IPS-NIHi11 (cell line): ENCODE measurements at regions not wholly inside any gene's neighbourhood (a gene's known extent, or its start where the extent isn't known, plus 50 kb on each side); places are given as distances from the start of the nearest gene placed in this dataset.

Source experiments
- DNase-seq: peaks from one replicate; pipeline ENCODE4 v3.0.0; 2012; ENCODE audit warnings: mixed read lengths, low spot score

DNA sequence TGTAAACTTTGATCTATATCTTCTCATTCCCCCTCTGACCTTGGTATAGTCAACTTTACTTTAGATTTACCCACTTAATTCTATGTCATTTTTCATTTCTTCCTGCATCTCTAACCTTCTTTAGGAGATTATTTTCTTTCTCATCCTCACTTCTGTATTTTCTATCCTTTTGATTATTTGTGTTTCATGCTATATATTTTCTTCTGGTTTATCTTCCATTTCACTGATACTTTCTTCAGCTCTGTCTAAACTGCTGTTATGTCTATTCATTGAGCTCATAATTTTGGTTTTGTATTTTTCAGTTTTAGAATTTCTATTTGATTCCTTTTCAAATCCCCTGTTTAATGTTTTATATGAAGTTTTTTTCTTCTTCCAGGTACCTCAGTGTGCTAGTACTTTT, 171.1 kb upstream of the LYZL1 start:
- no peak for DNase-seq

DNA sequence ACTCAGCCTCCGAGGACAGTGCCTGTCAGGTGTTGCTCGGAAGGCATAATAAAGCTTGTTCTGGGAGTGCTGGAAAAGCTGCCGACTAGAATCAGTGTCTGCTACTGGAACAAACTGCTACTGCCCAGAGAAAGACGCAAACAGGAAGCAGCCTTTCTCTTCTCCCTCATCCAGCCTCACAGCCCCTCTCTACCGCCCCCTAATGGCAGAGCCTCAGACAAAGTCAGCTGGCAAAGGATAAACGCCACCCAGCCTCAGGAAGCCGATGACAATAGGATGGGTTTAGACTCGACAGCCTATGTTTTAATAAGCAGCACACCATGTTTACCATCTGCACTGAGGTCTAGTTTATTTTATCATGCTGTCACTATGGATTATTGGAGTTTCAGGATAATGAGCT, 169.5 kb upstream of the LYZL1 start:
- peak; percentile 82 for DNase-seq

DNA sequence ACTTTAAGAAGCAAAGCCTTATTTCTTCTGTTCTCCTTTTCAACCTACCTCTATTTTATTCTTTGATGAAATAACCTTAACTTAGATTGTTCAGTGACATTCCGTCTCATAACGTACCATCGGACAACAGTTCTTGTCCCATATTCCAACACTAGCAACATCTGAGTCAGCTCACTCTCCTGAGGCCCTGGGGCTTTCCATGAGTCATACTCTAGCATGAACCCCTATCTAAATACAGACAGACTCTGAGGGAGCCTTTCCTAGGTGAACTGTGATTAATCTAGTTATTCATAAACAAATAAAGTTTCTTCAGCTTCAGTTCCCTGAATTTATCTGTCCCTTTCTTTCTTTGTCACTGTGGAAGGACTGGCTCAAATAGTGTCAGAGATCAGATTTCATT, 168.7 kb upstream of the LYZL1 start:
- no peak for DNase-seq

DNA sequence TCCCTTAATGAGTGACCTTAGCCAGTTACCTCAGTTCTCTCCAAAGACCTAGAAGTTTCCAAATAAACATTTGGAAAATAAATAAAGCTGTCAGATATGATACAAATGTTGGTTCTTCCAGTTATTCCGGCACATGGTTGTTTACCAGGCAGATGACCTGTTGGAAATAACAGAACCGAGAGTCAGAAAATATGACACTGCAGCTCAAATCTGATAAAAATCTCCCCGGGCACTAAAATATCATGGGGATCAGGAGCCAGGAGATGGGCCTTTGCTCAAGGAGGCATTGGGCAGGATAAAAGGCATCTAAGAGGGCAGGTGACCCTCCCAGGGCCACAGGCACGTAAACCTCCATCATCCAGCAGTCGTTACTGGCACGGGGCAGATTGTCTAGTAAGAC, 164.0 kb upstream of the LYZL1 start:
- no peak for DNase-seq

DNA sequence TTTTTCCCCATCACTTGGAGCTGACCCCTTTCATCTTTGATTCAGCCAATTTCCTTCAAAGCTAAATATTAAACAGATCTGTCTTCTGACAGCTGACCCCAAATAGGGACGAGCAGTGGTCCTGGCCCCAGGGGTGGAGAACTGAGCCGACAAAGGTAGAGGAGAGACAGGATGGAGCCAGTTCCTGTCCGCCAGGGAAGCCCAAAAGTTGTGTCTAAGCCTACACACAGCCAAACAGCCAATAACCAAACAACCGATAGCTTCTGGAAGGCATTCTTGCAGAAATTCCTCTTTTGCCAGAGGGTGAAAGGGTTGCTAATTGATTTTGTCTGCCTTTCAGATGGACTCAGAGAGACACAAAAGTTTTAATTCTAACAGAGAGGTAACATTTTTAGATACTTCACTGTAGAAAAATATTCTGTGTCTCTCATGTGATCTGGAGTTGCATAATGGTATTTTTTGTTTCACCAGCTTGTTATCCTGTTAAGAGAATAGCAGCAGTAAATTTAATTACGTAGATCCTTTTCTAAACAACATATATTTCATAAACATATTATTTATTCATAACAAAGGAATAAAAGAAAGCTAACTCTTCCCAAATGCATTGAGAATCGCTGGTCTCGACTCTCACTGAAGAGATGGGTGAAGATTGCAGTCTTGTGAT, 161.7 kb upstream of the LYZL1 start:
- DNase-seq: no peak

DNA sequence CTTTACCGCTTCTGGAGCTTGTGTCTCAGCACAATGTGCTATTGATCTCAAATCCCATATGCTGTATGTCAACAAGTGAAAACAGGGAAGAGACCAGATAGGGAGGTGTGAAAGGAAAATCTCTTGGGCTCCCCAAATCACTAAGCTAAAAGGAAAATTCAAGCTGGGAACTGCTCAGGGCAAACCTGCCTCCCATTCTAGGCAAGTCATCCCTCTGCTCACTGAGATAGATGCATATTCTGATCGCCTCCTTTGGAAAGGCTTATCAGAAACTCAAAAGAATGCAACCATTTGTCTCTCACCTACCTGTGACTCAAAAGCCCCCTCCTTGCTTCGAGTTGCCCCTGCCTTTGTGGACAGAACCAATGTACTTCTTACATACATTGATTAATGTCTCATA, 161.1 kb upstream of the LYZL1 start:
- DNase-seq: no peak

DNA sequence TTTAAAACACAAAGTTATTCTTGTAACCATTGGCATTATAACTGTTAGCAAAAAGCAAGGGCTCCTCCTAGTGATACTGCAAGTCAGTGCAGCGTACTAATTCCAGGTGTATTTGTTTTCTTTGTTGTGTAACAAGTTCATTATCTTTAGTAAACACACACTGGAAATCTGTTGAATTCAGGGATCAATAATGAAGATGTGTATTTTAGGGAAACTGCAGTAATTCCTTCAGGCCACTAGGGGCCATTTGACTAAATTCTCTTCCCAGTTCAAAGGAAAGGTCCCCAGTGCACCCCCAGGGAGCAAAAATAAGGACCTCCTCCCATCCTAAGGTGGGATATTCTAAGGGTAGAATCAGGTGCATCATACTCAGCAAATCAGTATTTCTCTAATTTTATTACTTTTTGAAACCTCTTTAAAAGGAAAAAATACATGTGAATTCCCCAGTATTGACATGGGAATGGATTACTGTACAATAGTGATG, 158.6 kb upstream of the LYZL1 start:
- DNase-seq: peak; percentile 54

DNA sequence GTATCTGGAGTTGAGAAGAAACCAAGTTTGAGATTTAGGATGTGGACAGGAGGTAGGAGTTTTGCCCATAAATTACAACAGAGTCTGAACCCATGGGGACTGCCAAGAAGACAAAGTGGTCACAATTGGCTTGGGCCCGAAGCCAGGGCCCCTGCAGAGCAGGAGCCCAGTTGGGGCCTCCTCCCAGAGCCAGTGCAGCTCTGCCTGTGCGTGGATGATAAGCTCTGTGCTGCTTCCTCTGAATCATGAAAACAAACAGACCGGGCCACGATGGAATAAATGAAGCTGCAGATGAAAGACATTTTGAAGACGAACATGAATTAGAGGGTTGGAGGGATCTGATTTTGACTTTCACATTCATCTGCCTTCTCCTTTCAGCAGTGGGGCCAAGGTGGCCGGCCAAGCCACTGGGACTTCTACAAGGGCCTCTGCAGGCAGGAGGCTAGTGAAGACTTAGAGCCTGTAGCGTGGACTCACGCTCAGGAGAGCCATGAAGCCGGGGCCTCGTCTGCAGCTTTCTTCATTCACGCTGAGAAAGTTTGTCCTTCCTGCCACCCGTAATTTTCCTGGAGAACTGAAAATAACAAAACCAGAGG, 156.8 kb upstream of the LYZL1 start:
- DNase-seq: no peak

DNA sequence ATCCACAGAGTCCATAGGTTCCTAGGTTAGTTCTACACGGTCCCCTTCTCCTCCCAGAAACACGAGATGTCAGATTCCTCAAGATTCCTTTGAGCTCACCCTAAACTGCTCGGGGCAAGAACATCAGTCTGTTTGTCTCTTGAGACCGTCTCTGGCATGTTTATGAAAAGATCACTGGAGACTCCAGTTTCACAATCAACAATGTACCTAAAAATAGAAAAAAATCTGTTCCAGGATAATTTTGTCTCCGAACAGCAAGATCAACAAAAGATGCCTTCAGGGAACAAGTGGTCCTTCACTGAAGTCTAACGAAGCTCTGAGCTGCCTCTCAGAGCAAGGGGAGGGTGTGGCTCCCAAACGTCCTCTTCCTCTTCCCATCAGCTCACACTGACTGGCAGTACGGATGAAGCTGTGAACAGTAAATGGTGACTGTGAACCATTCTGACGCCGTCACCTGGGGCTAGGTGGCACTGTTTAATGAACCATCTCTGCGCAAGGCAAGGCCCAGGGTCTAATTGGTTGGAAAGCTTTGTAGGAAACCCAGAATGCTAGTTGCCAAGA, 156.2 kb upstream of the LYZL1 start:
- no peak for DNase-seq

DNA sequence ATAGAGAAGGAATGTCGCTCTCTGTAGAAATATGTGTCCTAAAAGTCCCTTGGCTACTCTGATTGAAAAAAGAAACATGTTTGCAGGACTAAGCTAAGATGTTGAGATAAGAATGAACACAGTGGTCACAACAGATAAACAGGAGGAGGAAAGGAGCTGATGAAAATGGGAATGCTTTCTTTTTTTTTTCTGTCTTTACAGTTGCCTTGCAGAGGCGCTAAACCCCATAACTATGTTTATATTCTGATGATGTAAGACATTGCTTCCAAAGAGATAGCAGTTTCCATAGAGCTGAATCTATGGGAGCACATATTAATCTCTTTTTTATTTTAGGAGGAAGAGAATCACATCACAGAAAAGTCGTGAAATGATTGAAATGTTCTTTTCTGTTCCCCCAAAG, 153.5 kb upstream of the LYZL1 start:
- no peak for DNase-seq

DNA sequence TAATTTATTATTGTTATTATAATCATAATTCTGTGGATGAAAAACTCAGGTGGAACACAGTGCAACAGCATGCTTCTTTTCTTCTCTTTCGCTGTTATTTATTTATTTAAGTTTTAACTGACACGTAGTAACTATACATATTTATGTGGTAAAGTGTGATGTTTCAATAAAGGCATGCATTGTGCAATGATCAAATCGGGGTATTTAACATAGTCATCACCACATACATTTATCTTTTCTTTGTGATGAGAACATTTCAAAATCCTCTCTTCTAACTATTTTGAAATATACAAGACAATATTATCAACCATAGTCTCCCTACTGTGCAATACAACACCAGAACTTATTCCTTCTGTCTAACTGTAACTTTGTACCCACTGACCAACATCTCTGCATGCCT, 152.5 kb upstream of the LYZL1 start:
- no peak for DNase-seq

DNA sequence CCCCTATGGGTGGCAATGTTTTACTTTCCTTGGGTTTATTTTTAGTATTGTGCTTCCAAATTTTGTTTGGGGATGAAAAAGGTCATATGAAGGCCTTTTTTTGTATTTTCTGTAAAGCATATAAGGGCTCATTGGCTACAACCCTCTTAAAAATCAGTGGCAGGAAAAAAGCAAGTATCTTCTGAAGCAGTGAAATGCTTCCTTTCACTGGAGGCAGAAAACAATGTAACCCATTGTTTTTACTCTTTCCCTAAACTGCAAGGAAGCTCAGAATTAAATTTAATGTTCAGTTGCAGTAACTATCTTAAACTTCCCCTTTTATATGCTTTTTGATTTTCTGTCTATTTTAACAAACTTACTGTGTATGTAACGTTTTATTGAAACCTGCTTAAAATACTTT, 148.7 kb upstream of the LYZL1 start:
- no peak for DNase-seq

DNA sequence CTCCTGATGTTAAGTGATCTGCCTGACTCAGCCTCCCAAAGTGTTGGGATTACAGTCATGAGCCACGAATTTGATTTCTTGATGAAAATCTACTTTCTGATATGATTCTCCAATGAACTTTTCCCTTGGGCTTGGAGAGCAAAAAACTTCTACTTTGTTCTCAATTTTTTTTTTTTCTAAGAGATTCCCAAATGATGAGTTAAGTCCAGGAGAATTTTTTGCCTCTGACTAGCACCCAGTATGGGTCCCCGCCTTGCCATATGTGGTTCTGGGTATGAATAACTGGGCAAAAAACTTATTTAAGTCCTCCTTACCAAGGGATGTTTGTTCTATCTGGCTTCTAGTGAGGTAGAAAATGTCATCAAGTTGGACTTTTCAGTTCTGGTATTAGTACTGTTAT, 147.9 kb upstream of the LYZL1 start:
- DNase-seq: no peak

DNA sequence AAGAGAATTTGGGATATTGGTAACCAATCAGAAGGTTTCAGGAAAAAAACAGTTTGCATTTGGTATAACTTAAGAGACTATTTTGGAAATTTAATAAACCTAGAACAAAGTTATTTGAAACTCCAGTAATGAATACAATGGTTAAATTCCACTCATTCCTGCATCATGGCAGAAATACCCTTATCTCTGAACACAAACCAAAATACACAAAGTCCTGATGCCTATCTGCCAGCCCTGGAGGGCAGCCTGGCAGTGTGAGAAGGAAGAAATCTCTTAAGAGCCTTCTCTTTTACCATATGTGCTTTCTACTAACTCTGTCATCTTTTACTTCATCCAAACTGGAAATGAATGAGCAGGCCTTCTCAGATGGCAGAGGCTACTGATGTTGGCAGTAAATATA, 147.1 kb upstream of the LYZL1 start:
- DNase-seq: no peak

DNA sequence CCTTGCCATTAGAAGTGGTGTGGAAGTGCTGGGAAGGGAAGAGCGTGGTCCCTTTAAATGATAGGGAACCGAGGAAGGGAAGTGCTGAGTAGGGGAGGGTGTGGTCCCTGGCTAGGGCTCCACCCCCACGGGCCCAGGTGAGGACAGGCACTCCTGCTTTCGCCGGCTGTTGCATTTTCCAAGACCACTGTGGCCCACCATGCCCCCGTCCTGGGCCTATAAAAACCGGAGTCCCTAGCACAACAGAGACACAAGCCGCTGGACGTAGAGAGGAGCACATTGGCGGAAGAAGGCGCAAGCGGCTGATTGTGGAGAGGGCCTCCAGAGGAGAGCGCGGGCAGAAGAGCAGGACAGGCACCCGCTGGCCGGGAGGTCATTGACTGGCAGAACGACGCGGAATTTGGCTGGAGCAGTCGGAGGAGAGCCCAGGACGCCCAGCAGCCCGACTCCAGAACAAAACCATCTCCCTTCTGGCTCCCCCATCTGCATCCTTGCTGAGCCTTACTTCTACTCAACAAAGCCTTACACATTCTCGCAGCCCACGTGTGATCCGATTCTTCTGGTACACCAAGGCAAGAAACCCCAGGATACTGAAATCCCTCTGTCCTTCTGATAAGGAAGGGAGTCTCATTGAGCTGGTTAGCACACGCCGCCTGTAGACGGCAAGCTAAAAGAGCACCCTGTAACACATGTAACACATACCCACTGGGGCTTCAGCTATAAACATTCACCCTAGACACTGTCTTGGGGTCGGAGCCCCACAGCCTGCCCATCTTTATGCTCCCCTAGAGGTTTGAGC, 146.2 kb upstream of the LYZL1 start:
- DNase-seq: peak; percentile 29

DNA sequence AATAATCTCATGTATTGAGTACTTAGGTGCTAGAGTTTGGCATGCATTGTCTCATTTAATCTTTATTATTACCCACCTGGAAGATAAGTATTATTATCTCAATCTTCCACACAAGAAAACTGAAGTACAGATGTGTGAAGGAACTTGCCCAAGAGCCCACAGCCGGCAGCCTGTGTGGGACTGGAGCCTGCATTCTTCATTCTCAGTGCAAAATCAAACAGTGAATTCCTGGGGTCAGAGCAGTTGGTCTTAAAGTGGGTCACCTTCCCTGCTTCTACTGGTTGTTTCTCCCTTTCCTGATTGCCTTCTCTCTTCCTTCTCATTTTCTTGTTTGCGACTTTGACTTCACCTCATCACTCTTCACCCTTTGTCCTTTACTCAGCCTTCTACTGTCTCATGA, 144.7 kb upstream of the LYZL1 start:
- DNase-seq: no peak

DNA sequence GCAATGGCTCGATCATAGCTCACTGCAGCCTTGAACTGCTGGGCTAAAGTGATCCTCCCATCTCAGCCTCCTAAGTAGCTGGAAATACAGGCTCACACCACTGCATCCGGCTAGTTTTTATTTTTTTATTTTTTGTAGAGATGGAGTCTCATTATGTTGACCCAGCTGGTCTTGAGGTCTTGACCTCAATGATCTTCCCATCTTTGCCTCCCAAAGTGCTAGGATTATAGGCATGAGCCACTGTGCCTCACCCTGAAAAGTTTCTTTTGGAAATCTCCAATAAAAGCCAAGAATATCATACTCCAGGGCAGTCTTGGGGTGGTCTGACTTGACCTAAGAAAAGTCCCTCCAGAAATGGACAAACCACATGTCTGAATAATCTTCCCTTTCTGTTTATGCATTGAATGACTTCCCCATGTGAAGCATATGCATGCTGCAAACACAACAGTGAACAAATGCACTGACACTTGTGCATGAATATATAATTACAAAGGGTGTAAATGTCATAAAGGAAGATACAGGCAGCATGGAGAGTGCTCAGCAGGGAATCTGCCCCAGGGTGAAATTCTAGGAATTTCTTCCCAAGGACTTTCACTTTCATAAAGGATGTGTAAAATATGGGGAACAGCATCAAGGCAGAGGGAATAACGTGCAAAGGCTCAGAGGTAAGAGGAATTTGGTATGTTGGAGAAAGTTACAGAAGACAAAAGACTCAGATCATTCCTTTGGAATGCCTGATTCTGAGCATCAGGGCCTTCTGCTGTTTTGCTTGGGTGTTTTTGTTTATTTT, 142.4 kb upstream of the LYZL1 start:
- no peak for DNase-seq

DNA sequence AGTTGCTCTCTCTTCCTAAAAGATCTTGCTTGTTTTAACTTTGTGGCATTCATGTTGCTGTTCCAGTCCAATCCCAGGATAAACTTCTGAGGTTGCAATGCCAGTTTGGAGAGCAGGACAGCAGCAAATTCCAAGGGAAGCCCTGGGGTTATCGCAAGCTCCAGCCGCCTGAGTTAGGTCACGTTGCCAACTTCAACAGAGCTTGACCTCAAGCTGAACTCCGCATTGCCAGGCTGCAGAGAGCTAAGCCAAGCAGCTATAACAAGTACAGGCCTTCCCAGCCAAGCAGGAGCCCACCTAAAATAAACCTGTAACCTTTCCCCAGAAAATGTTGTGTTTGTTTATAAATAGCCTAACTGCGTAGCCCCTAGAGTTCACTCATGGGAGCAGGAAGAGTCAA, 138.9 kb upstream of the LYZL1 start:
- no peak for DNase-seq

DNA sequence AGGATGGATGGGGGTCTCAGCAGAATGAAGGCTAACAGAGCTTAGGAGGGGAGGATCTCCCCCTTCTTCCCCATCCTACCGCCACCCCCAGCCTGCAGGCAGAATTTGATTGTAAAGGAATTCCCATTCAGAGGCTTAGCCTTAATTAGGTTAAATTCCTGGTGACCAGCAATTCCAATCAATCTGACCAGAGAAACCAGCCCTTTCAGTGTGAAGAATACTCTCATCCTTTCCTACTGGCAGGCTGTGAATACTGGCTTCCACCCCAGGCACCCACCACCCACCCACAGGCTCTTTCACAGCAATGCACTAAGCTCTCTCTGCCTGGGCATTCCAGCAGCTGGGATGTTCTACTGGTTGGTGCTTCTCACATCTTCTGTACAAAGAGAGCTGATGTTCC, 137.9 kb upstream of the LYZL1 start:
- DNase-seq: no peak

DNA sequence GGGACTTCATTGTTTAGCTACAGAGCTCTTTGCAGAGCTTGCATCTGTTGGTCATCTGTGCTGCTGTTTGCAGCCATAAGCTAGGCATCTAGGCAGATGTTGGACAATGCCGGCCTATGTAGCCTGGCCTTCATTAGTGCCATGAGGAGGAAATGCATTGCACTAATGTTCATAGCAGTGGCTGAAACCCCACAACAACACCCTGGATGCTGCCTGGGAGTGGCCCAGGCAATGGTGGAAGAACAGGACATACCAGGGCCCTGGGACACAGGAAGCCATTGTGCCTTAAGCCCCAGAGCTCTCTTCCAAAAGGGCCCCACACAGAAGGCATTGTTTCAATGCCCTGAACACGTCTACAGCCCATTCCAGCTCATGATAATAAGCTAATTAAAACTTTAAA, 131.5 kb upstream of the LYZL1 start:
- DNase-seq: no peak

DNA sequence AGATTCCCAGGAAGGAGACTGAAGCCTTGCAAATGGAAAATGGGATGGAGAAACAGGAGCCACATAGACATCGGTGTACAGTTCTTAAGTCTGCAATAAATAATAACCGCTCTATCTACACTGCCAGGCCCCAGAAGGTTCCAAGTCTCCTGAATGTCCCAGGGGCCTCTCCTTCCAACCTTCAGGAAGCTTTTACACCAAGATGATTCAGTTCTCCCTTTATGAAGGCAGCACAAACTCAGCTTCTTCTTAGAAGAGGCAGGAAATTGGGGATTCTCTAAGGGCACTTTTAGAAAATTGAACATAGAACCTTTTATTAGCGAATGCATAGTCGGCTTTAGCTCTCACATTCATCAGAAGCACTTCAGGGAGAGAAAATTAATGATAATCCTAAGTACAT, 130.8 kb upstream of the LYZL1 start:
- no peak for DNase-seq

DNA sequence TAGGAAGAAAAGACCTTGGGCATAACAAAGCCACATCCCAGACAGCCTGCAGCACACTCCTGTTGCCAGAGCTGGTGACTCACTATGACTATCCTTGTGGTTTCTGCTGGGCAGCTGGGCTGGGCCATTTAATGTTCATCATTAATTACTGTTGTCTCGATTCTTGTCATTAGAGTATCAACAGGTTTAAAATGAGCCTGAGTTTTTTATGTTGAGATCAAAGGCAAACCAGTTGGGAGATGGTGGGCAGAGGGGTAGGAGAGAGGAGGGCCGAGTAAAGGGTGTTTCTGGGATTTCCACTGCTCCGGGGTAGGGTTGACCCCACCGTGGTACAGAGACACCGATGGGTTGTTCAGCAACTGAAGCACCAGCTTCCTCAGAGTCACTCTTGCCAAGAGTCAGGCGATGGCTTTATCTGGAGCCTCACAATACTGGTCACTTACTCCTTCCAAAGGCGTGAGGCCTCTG, 128.7 kb upstream of the LYZL1 start:
- DNase-seq: peak; percentile 24
